Keratinocyte (primary cell): ENCODE measurements at regions not wholly inside any gene's neighbourhood (a gene's known extent, or its start where the extent isn't known, plus 50 kb on each side); places are given as distances from the start of the nearest gene placed in this dataset.

Source experiments
- DNase-seq: peaks from one replicate; pipeline ENCODE4 v3.0.0-alpha.2; 2011; ENCODE audit warnings: low read depth, missing footprints, low spot score
- FAIRE-seq: peaks from 2 replicates; lab custom pipeline; 2011; peaks lifted over from hg19 to GRCh38; lab: Jason Lieb, UNC
- H2AFZ ChIP-seq: 2 replicates; pipeline ENCODE4 v1.6.0; 2012; ENCODE audit warnings: low read length, control low read depth, inconsistent platforms; ENCODE audit not compliant: control insufficient read depth
- H3K27ac ChIP-seq: 2 replicates; pipeline ENCODE4 v1.5.1; 2011; ENCODE audit warnings: low read length; ENCODE audit not compliant: control insufficient read depth, insufficient read depth
- H3K27me3 ChIP-seq: 3 replicates; pipeline ENCODE4 v1.6.0; 2011; ENCODE audit warnings: low read length; ENCODE audit not compliant: control insufficient read depth, insufficient read depth; ENCODE audit errors: extremely low read depth
- H3K36me3 ChIP-seq, 2 experiments: 2 replicates in 1 of 2; 3 replicates in 1 of 2; pipeline ENCODE4 v1.5.1; 2011; ENCODE audit warnings: low read length in 2 of 2, mild to moderate bottlenecking in 1 of 2; ENCODE audit not compliant: control insufficient read depth in 2 of 2, insufficient read depth in 2 of 2; ENCODE audit errors: extremely low read depth in 1 of 2
- H3K4me1 ChIP-seq: 3 replicates; pipeline ENCODE4 v1.5.1; 2011; ENCODE audit warnings: low read length; ENCODE audit not compliant: control insufficient read depth, insufficient read depth; ENCODE audit errors: extremely low read depth
- H3K4me2 ChIP-seq: 3 replicates; pipeline ENCODE4 v1.6.0; 2011; ENCODE audit warnings: low read depth, low read length; ENCODE audit not compliant: control insufficient read depth, insufficient read depth; ENCODE audit errors: extremely low read depth
- H3K4me3 ChIP-seq, 3 experiments: fragments of 200-600 bp in 1 of 3; sonication (generic) in 1 of 3; 2 replicates in 2 of 3; 3 replicates in 1 of 3; pipeline ENCODE4 v1.5.1; 2011 to 2016; ENCODE audit warnings: low read length in 3 of 3, mild to moderate bottlenecking in 3 of 3, control low read depth in 2 of 3, inconsistent platforms in 1 of 3, low read depth in 1 of 3, mixed read lengths in 1 of 3, mixed run types in 1 of 3, moderate library complexity in 1 of 3; ENCODE audit not compliant: control insufficient read depth in 2 of 3, insufficient read depth in 2 of 3; ENCODE audit errors: extremely low read depth in 1 of 3
- H3K79me2 ChIP-seq: 2 replicates; pipeline ENCODE4 v1.6.0; 2012; ENCODE audit warnings: low read length; ENCODE audit not compliant: control insufficient read depth, insufficient read depth
- H3K9ac ChIP-seq: 3 replicates; pipeline ENCODE4 v1.6.0; 2011; ENCODE audit warnings: low read length; ENCODE audit not compliant: control insufficient read depth, insufficient read depth; ENCODE audit errors: extremely low read depth
- H3K9me1 ChIP-seq: 3 replicates; pipeline ENCODE4 v1.6.0; 2011; ENCODE audit warnings: low read length; ENCODE audit not compliant: control insufficient read depth, insufficient read depth; ENCODE audit errors: extremely low read depth
- H3K9me3 ChIP-seq: 2 replicates; pipeline ENCODE4 v1.5.1; 2012; ENCODE audit warnings: low read depth, low read length; ENCODE audit not compliant: control insufficient read depth
- H4K20me1 ChIP-seq: 3 replicates; pipeline ENCODE4 v1.6.0; 2011; ENCODE audit warnings: low read length; ENCODE audit not compliant: control insufficient read depth, insufficient read depth; ENCODE audit errors: extremely low read depth
- CTCF ChIP-seq, 3 experiments: IDR thresholded peaks in 1 of 3; conservative IDR thresholded peaks in 1 of 3; optimal IDR thresholded peaks in 1 of 3; 2 replicates in 2 of 3; 3 replicates in 1 of 3; pipeline versions ENCODE3 to v1.5.1; 2011; ENCODE audit warnings: low read length in 3 of 3, mild to moderate bottlenecking in 3 of 3, moderate library complexity in 2 of 3, control low read depth in 1 of 3, inconsistent platforms in 1 of 3; ENCODE audit not compliant: insufficient read depth in 2 of 3; ENCODE audit errors: extremely low read depth in 1 of 3
- EZH2 ChIP-seq: IDR thresholded peaks from one replicate; pipeline ENCODE4 v1.6.1; 2012; ENCODE audit warnings: inconsistent platforms, mild to moderate bottlenecking, low read length, moderate library complexity
- dilution Hi-C: fragments of 300-500 bp; cut with MboI; formaldehyde crosslinking; loops from one replicate; pipeline ENCODE4 v1.7.0; 2020; ENCODE audit warnings: low sequenced_read_pairs; ENCODE audit not compliant: extremely low pct_ligation_motif_present

GRCh38 chr2:216553482-216554240 is 55.0 kb downstream of the RPL37A start:
- H3K27me3 ChIP-seq: no peaks in the 10 kb centered on the region
- TF ChIP-seq EZH2 (no peak), CTCF (optimal IDR thresholded peaks at IDR 0.05 in 1 of 3, IDR thresholded peaks at IDR 0.05 in 1 of 3, conservative IDR thresholded peaks at IDR 0.05 in 1 of 3; ENCODE audit: extremely low read depth in 1 of 3, insufficient read depth in 2 of 3, low read length in 3 of 3) (no peak)
- H3K9me3 ChIP-seq: no peaks in the 10 kb centered on the region
- H3K27ac ChIP-seq: peak overlapping the region; percentile 6
- H3K4me1 ChIP-seq: peaks cover 43% of the 10 kb centered on the region
- no peak overlapping the region for H3K9ac ChIP-seq
- H3K9me1 ChIP-seq: no peaks in the 10 kb centered on the region
- H3K79me2 ChIP-seq: no peaks in the 10 kb centered on the region
- dilution Hi-C loops: no loop called here
- FAIRE-seq: no peak
- no peaks in the 10 kb centered on the region for H4K20me1 ChIP-seq
- H3K4me3 ChIP-seq: no peak overlapping the region
- no peaks in the 10 kb centered on the region for H3K36me3 ChIP-seq
- no peak overlapping the region for H2AFZ ChIP-seq
- DNase-seq: no peak
- H3K4me2 ChIP-seq: no peak overlapping the region

GRCh38 chr2:216554286-216554685 is 55.6 kb downstream of the RPL37A start:
- no peaks in the 10 kb centered on the region for H3K27me3 ChIP-seq
- H3K9ac ChIP-seq: no peak overlapping the region
- no peak overlapping the region for H2AFZ ChIP-seq
- no peak overlapping the region for H3K4me3 ChIP-seq
- FAIRE-seq (no peak), DNase-seq (no peak)
- peaks cover 43% of the 10 kb centered on the region for H3K4me1 ChIP-seq
- no peaks in the 10 kb centered on the region for H3K79me2 ChIP-seq
- no peak for TF ChIP-seq CTCF (optimal IDR thresholded peaks at IDR 0.05 in 1 of 3, IDR thresholded peaks at IDR 0.05 in 1 of 3, conservative IDR thresholded peaks at IDR 0.05 in 1 of 3; ENCODE audit: extremely low read depth in 1 of 3, insufficient read depth in 2 of 3, low read length in 3 of 3)
- TF ChIP-seq EZH2: no peak
- no peak overlapping the region for H3K27ac ChIP-seq
- no peaks in the 10 kb centered on the region for H3K9me3 ChIP-seq
- H4K20me1 ChIP-seq: no peaks in the 10 kb centered on the region
- dilution Hi-C loops: no loop called here
- H3K4me2 ChIP-seq: no peak overlapping the region
- H3K36me3 ChIP-seq: no peaks in the 10 kb centered on the region
- H3K9me1 ChIP-seq: no peaks in the 10 kb centered on the region
